NCI-H2081 (cell line): ENCODE measurements at regions not wholly inside any gene's neighbourhood (a gene's known extent, or its start where the extent isn't known, plus 50 kb on each side); places are given as distances from the start of the nearest gene placed in this dataset.
A peak's percentile ranks its signal among the peaks of the same experiment; 100 is the strongest.

ENCODE experiments used
- DNase-seq, 2 experiments: peaks; one replicate each; lab custom pipeline; 2025; lab: John Stamatoyannopoulos, UW

GRCh38 chr7:114755856-114756255, 166.0 kb upstream of the MDFIC start:
- DNase-seq = no peak

DNA sequence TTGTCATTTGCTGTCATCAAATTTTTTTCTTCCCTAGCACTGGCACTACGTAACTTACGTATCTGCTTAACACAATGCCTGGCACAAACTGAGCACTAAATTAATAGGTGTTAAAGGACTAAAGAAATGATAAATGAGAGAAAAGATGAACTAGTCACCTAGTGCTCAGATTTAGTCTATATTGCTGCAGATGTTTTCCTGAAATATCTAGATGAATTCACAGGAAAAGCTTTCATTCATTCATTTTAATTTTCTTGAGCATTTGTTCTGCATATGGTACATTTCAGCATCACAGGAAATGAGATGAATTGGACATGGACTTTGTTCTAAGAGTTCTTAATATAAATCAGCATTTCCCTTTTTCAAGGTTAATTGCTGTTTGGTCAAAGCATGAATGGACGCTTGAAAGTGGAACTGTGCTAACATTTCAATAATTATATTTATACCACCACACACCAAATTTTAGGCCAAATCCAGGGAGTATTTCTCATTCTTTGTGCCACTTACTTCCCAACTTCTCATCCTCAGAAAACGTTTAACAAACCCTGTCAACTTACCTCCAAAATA, 163.2 kb upstream of the MDFIC start:
- no peak for DNase-seq

DNA sequence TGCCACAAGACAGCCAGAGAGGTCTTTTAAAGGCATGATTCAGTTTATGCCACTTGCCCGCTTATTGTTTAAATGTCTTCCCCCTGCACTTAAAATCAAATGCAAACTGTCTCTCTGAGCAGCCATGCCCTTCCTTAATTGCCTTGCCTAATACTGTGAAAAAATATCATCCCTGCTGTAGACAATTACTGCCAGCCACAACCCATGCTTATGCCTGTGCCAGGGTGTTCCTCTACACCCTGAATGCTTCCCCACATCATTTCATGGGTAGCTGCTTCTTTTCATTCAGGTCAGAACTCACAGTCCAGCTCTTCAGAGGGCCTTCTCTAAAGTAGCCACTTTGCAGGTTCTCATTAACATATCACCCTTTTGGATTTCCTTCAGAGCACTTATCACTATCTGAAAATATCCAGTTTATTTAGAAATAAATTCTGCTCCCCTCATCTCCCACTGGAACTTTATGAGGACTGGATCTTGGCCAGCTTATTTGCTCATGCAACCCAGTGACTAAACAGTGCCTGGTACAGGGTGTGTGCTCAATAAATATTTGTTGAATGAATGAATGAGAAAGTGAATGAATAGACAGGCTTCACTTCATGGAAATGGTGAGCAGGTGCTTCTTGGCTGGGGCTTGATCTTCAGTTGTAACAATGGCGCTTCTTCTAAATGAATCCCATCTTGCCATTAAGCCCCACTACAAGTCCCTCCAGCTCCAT, 162.4 kb upstream of the MDFIC start:
- peak; percentile 10 to 64 for DNase-seq

GRCh38 chr7:114760477-114760876, 161.4 kb upstream of the MDFIC start:
- DNase-seq = no peak

DNA sequence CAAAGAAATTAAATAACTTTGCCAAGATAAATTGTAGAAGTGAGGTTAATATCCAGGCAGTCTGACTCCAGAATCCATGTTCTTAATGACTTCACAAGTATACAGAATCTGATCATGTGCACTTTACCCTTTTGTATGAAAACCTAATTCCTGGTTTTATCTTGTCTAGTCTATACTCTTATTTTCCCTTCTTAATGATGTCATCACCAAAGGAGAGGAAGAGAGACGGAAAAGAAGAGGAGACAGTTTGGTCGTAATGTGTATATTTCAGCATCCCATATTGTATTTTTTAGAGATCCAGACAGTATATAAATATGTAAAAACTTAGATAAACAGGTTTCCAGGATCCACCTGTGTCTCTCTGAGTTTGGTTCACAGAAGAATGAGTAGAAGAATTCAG, 159.9 kb upstream of the MDFIC start:
- no peak for DNase-seq

- no peak for DNase-seq
These were observed 156.4 kb upstream of the MDFIC start for GRCh38 chr7:114765331-114766040.

DNA sequence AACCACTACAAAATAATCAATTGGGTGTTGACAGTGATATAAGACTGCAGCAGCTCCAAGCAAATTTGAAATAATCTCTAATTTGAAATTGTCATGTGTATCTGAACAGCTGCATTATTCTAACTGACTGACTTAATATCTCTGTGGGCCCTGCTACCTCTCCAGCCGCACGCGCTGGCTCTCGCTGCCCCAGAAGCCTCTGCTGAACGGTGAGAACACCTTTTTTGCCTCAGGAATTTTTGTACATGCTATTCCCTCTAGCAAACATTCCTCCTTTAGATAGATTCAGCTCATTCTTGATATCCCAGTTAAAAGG, 155.9 kb upstream of the MDFIC start:
- no peak for DNase-seq

- no peak for DNase-seq
These were observed 144.6 kb upstream of the MDFIC start for GRCh38 chr7:114777288-114777687.

DNA sequence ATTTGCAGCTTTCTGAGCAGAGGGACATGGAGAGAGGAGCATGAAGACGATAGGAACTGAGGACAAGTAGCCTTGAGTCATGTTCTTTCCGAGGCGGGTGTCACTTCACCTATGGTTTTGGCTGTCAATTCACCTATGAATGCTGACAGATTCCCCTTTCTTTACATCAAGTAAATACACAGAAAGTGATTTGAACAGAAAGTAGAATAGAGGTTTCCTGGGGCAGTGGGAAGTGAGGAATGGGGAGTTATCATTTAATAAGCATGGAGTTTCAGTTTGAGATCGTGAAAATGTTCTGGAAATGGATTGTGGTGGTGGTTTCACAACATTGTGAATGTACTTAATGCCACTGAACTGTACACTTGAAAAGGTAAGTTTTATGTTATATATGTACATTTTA, 138.4 kb upstream of the MDFIC start:
- no peak for DNase-seq

DNA sequence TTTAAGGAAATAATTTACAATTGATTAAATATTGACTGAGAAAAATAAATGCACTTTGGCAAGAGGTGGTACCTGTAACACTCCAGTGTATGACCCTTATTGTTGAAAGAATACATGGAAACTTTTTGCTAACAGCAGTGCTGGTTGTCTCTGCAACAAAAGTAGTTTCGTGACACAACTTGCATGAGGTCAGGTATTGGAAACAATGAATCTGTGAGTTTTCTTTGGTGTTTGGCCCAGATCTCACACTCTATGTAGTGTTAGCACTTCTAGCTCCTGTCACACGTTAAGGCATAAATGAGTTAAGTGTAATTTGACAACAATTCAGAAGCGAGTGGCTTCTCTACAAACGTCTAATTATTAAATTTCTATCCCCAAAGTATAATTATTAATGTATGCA, 137.7 kb upstream of the MDFIC start:
- DNase-seq = no peak

DNA sequence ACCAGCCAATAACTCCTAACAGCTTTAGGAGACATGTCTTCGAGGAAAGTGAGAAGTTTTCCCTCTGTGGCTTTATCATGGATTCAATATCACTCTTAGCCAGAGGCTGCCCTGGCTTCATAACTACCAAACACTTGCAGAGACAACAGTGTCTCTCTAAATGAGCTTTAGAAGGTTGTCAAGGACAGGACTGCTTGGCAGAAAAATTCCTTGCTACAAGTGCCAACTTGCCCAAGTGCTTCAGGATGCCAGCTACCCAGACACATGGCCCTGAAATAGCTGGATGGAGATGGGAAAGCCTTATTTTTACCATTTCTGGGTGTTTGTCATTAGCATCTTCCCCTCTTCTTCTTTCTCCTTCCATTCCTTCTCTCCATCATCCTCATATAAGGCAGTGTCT, 137.1 kb upstream of the MDFIC start:
- no peak for DNase-seq

DNA sequence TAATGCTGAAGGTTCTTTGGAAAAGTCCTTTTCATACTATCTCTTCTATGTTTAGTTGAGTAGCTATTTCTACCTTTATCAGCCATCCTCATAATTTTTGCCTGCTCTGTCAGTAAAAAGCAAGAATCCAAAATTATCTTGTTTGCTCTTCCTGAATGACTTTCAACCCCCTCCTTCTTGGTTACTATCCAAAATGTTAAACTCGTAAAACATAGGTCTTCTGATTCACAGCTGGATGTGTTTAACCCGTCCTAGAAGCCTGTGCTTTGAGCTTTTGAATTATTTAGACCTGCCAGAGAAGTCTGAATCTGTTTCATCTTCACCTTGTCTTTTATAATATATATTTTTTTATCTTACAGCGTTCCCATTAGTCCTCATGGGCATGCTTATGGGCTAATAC, 136.4 kb upstream of the MDFIC start:
- no peak for DNase-seq

- DNase-seq = no peak
These were observed 135.4 kb upstream of the MDFIC start for GRCh38 chr7:114786455-114786854.

GRCh38 chr7:114787556-114787955, 134.3 kb upstream of the MDFIC start:
- DNase-seq = no peak

GRCh38 chr7:114788706-114789105, 133.2 kb upstream of the MDFIC start:
- DNase-seq = no peak

DNA sequence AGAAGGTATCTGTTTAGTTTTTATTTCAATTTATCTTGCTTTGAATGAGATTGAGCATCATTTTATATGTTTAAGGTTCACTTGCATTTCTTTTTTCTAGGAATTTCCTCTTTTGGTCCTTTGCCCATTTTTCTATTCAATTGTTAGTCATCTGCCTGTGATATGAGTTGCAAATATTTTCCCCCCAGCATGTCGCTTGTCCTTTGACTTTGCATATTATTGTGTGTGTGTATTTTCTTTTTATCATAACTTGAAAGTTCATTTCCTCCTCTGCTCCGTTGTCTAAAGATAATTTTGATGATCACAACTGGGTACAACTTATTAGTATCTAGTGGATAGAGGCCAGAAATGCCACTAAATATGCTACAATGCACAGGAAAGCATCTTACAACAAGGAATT, 132.7 kb upstream of the MDFIC start:
- no peak for DNase-seq

- DNase-seq = no peak
These were observed 132.0 kb upstream of the MDFIC start for GRCh38 chr7:114789871-114790311.

- no peak for DNase-seq
These were observed 131.4 kb upstream of the MDFIC start for GRCh38 chr7:114790521-114790920.

DNA sequence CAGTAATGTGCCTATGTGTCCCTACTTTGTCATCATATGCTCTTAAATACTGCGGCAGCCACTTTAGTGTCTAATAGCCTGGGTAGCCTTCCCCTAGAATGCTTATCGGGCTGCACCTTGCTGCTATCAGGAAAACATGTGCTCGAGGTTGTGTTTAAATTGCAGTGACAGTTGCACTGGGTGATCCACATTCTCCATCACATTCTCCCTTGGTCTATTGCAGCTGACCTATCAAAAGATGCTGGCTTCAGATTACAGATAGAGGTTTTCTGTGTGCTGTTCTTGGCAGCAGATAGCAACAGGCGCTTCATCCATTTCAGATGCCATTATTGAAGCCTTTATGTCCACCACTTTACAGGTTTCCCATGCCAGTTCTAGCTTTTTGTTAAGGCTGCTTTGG, 130.1 kb upstream of the MDFIC start:
- DNase-seq = no peak

DNA sequence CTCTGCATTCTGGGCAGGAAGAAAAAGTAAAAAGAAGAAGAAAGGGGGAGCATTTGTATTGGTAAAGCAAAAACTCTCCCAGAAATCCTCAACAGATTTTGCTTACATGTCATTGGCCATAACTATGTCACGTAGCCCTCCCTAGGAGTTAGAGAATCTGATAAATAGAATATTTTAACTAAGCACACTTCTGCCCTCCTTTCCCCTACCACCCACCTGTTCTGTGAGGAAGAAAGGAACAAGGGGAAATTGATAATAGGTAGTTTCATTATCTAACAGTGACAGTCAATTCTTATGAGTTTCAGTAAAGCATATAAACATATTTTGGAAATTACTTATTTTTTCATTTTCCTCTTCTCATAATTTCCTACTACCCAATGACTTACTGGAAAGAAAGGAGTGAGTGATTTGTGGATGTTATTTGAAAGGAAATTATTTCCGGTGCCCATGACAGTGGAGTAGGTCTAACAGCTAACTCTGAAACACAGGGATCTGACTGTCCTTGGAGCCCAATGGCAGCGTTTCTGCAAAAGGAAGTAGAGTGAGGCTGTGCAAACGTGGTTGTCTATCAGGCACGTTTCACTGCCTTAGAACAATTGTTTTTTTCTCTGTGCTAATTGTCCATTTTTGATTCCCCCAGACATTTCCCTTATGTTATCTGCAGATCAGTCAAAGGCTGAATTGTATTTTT, 128.6 kb upstream of the MDFIC start:
- DNase-seq = peak in 1 of 2 experiments; percentile 7

DNA sequence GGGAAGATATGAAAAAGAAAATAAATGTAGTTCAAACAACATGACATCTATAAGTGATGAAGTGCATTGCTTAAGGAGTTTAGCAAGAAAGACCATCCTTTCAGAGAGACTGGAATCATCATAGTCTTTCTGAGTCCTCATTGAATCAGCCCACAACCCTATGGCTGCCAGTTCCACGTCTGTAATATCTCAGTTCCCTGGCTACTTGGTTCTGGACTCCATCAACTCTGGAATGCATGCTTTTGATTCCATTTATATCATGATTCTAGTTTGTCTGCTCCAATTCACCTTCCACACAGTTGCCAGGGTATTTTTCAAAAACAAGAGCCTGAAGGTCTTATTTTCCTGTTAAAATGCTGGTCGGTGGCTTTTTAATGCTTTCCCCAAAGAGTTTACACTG, 126.4 kb upstream of the MDFIC start:
- no peak for DNase-seq

GRCh38 chr7:114799628-114800028, 122.3 kb upstream of the MDFIC start:
- no peak for DNase-seq

DNA sequence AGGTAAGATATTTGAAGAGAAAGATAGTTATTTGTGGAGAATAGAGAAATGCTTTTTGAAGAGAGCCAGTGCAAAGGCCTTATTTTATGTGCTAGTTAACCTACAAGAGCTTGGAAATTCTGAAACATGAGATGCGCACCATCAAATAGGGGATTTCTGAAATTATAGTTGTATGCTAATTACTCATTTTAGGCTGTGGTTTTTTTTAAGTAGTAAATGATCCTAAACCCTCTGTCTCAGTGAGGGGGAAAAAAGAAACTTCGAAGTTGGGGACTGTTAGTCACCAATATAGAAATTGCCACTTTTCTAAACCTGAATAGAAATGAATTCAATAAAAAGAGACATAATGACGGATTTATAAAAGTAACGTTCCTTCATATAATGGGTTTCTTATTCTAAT, 119.3 kb upstream of the MDFIC start:
- no peak for DNase-seq
